PC-9 (cell line): ENCODE measurements at regions not wholly inside any gene's neighbourhood (a gene's known extent, or its start where the extent isn't known, plus 50 kb on each side); places are given as distances from the start of the nearest gene placed in this dataset.

Experiments
- BruUV-seq: library from RNA; stranded (reverse); fragments of 400-500 nt; replicated peaks from 2 replicates; lab custom pipeline; 2021; lab: Mats Ljungman, UMichigan
- CTCF ChIA-PET: fragments of 300-600 bp; sonication (Branson Sonifier 250); formaldehyde crosslinking; loops from one replicate; lab custom pipeline; 2022; ENCODE audit warnings: antibody characterized with exemption; lab: Charles Lee
- POLR2A ChIA-PET: fragments of 300-600 bp; sonication (Branson Sonifier 250); formaldehyde crosslinking; loops from one replicate; lab custom pipeline; 2022; ENCODE audit warnings: antibody characterized with exemption; ENCODE audit not compliant: unreplicated experiment; lab: Charles Lee
- DNase-seq, 2 experiments: peaks; one replicate each; pipeline versions ENCODE4 v3.0.0 to v3.0.0-alpha.2; 2015 to 2022; ENCODE audit warnings: mixed read lengths in 1 of 2
- H2AFZ ChIP-seq: fragments of 200-600 bp; sonication (generic); 2 replicates; pipeline ENCODE4 v1.8.1; 2017; ENCODE audit warnings: antibody characterized with exemption
- H3F3A ChIP-seq: fragments of 200-600 bp; sonication (generic); 2 replicates; pipeline ENCODE4 v1.8.1; 2017; ENCODE audit warnings: antibody characterized with exemption, mild to moderate bottlenecking, low read depth; ENCODE audit not compliant: insufficient read depth
- H3K27ac ChIP-seq: fragments of 200-600 bp; sonication (generic); 2 replicates; pipeline ENCODE4 v1.6.1; 2016; ENCODE audit warnings: mixed run types
- H3K27me3 ChIP-seq: fragments of 200-600 bp; sonication (generic); 2 replicates; pipeline ENCODE4 v1.6.1; 2016; ENCODE audit warnings: low read depth, mixed run types; ENCODE audit not compliant: insufficient read depth
- H3K36me3 ChIP-seq: fragments of 200-600 bp; sonication (generic); 2 replicates; pipeline ENCODE4 v1.6.1; 2016; ENCODE audit warnings: low read depth, mixed run types
- H3K4me1 ChIP-seq: fragments of 200-600 bp; sonication (generic); replicated peaks from 2 replicates; pipeline ENCODE4 v1.6.1; 2016; ENCODE audit warnings: mixed run types; ENCODE audit not compliant: insufficient read depth
- H3K4me2 ChIP-seq: fragments of 200-600 bp; sonication (generic); 2 replicates; pipeline ENCODE4 v1.6.1; 2017; ENCODE audit warnings: mixed run types
- H3K4me3 ChIP-seq: fragments of 200-600 bp; sonication (generic); 2 replicates; pipeline ENCODE4 v1.6.1; 2016; ENCODE audit warnings: mixed run types
- H3K79me2 ChIP-seq: fragments of 200-600 bp; sonication (generic); 2 replicates; pipeline ENCODE4 v1.6.1; 2017; ENCODE audit warnings: low read depth, mixed run types
- H3K9me2 ChIP-seq: fragments of 200-600 bp; sonication (generic); 2 replicates; pipeline ENCODE4 v1.8.1; 2017; ENCODE audit warnings: mild to moderate bottlenecking; ENCODE audit not compliant: insufficient read depth
- H3K9me3 ChIP-seq: fragments of 200-600 bp; sonication (generic); 2 replicates; pipeline ENCODE4 v1.8.1; 2016; ENCODE audit warnings: low read depth; ENCODE audit not compliant: insufficient read depth
- H4K20me1 ChIP-seq: fragments of 200-600 bp; sonication (generic); 2 replicates; pipeline ENCODE4 v1.8.1; 2017; ENCODE audit not compliant: insufficient read depth
- CTCF ChIP-seq: fragments of 200-600 bp; sonication (generic); conservative IDR thresholded peaks from 2 replicates; pipeline ENCODE4 v1.6.1; 2017; ENCODE audit warnings: mixed run types, antibody characterized with exemption, mild to moderate bottlenecking, moderate library complexity
- EZH2 ChIP-seq: fragments of 200-600 bp; sonication (generic); IDR thresholded peaks from 2 replicates; pipeline ENCODE4 v1.8.0; 2017; ENCODE audit warnings: antibody characterized with exemption, low read depth
- intact Hi-C: fragments of 100-400 bp; cut with micrococcal nuclease; formaldehyde crosslinking; loops from one replicate; pipeline ENCODE4 v1.10.0; 2022; ENCODE audit not compliant: unreplicated experiment

- H3K9me2 ChIP-seq, result no peaks in the 10 kb centered on the region
- H3K27me3 ChIP-seq, result no peaks in the 10 kb centered on the region
- TF ChIP-seq EZH2 (no peak), CTCF (no peak)
- no peak overlapping the region for H3K4me2 ChIP-seq
- BruUV-seq, result no TSS peak
- intact Hi-C loops, result no loop called here
- ChIA-PET CTCF (no interaction called here), POLR2A (no interaction called here)
- no peak for DNase-seq
- no peak overlapping the region for H2AFZ ChIP-seq
- H3K27ac ChIP-seq, result no peak overlapping the region
- no peaks in the 10 kb centered on the region for H3K79me2 ChIP-seq
- no peaks in the 10 kb centered on the region for H3F3A ChIP-seq
- no peaks in the 10 kb centered on the region for H3K36me3 ChIP-seq
- H3K4me3 ChIP-seq, result no peak overlapping the region
- H3K9me3 ChIP-seq, result no peaks in the 10 kb centered on the region
- no peaks in the 10 kb centered on the region for H3K4me1 ChIP-seq
- H4K20me1 ChIP-seq, result no peaks in the 10 kb centered on the region
Measured at GRCh38 chr13:69069554-69070133, 1038.0 kb upstream of the ATXN8OS start.

GRCh38 chr13:69050696-69051095 lies 1056.9 kb upstream of the ATXN8OS start:
- BruUV-seq, result no TSS peak
- Histone ChIP-seq H3K27me3 (no peaks in the 10 kb centered on the region), H2AFZ (no peak overlapping the region), H3F3A (no peaks in the 10 kb centered on the region), H3K4me2 (no peak overlapping the region), H3K9me3 (no peaks in the 10 kb centered on the region), H3K4me3 (no peak overlapping the region), H3K4me1 (no peaks in the 10 kb centered on the region), H3K9me2 (no peaks in the 10 kb centered on the region), H3K79me2 (no peaks in the 10 kb centered on the region), H4K20me1 (no peaks in the 10 kb centered on the region), H3K27ac (no peak overlapping the region), H3K36me3 (no peaks in the 10 kb centered on the region)
- no peak for DNase-seq
- POLR2A ChIA-PET, result no interaction called here
- CTCF ChIA-PET, result no interaction called here
- TF ChIP-seq CTCF (no peak), EZH2 (no peak)
- intact Hi-C loops, result no loop called here

- ChIA-PET CTCF (no interaction called here), POLR2A (no interaction called here)
- BruUV-seq, result no TSS peak
- intact Hi-C loops, result no loop called here
- Histone ChIP-seq H3K4me1 (no peaks in the 10 kb centered on the region), H3F3A (no peaks in the 10 kb centered on the region), H4K20me1 (no peaks in the 10 kb centered on the region; the same call in 1 of the 2 replicates), H3K4me3 (no peak overlapping the region), H3K79me2 (no peaks in the 10 kb centered on the region), H3K36me3 (no peaks in the 10 kb centered on the region), H3K9me3 (no peaks in the 10 kb centered on the region), H3K27me3 (no peaks in the 10 kb centered on the region), H3K27ac (no peak overlapping the region), H2AFZ (no peak overlapping the region), H3K9me2 (no peaks in the 10 kb centered on the region), H3K4me2 (no peak overlapping the region)
- no peak for TF ChIP-seq CTCF
- no peak for TF ChIP-seq EZH2
- no peak for DNase-seq
Measured at GRCh38 chr13:69044629-69045028, 1063.0 kb upstream of the ATXN8OS start.
